ENCODE measurements at regions not wholly inside any gene's neighbourhood (a gene's known extent, or its start where the extent isn't known, plus 50 kb on each side); places are given as distances from the start of the nearest gene placed in this dataset.

DNA sequence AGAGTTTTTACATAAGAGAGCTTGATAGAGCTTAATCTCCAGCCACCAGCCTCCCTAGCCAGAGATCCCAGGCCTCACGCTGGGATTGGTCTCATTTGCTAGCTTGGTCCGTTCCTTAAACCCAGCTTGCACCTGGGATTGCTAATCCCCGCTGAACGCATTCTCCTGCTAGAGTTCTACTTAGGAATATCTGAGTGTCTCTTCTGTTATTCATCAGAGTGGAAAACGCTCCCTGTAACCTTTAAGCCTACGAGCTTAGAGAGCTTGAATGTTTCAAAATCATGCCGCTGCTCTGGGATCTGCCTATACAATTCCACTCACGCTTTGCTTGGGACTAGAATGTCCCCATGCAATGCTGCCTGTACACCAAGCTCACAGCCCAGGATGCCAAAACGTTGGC is 201.8 kb downstream of the NSG2 start:
- H3K4me3 ChIP-seq (ENCODE audit: low read depth, low read length) = no peak overlapping the region
- no peaks in the 10 kb centered on the region for H3K36me3 ChIP-seq (replicated peaks)
- TF ChIP-seq, protein P1, sequence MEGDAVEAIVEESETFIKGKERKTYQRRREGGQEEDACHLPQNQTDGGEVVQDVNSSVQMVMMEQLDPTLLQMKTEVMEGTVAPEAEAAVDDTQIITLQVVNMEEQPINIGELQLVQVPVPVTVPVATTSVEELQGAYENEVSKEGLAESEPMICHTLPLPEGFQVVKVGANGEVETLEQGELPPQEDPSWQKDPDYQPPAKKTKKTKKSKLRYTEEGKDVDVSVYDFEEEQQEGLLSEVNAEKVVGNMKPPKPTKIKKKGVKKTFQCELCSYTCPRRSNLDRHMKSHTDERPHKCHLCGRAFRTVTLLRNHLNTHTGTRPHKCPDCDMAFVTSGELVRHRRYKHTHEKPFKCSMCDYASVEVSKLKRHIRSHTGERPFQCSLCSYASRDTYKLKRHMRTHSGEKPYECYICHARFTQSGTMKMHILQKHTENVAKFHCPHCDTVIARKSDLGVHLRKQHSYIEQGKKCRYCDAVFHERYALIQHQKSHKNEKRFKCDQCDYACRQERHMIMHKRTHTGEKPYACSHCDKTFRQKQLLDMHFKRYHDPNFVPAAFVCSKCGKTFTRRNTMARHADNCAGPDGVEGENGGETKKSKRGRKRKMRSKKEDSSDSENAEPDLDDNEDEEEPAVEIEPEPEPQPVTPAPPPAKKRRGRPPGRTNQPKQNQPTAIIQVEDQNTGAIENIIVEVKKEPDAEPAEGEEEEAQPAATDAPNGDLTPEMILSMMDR (IDR thresholded peaks at IDR 0.05; ENCODE audit: low read depth, low read length, missing control alignments) = no peak
- DNase-seq = no peak
- H3K27ac ChIP-seq = no peak overlapping the region
- H3K27me3 ChIP-seq (replicated peaks) = no peaks in the 10 kb centered on the region
- in situ Hi-C loops (cut with HindIII; ENCODE audit: low pct_ligation_motif_present, low sequenced_read_pairs) = no loop called here

DNA sequence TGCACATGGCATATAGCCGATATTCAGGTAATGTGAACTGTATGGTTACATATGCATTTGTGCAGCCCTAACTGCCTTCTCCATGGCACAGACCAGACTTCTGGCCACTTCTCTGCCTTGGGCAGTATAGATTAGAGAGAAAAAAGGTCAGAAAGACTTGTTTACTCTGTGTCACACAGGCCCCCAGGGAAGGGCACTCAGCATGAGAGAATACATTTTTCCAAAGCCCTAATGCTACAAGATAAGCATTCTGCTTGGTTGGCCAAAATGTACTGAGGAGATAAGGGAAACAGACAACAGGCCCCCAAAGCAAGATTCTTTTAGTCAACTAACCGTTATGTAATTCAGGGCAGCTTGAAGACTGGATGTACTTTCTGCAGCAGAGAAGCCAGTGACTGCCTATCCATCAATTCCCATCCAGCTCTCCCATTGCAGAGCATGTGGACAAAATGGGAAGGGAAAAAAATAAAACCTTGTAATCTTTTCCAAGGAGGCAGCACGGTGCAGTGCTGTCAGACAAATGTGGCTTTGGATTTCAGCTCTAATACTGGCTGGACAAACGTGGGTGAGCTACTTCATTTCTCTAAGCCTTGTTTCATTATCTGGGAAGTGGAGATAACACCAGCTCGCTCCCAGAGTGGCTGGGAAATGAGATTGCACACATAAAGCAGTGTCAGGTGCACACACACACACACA is 205.9 kb downstream of the NSG2 start:
- H3K4me3 ChIP-seq (ENCODE audit: low read depth, low read length) = no peak overlapping the region
- in situ Hi-C loops (cut with HindIII; ENCODE audit: low pct_ligation_motif_present, low sequenced_read_pairs) = no loop called here
- H3K27ac ChIP-seq = no peak overlapping the region
- no peaks in the 10 kb centered on the region for H3K27me3 ChIP-seq (replicated peaks)
- TF ChIP-seq, protein P1 (IDR thresholded peaks at IDR 0.05; ENCODE audit: low read depth, low read length, missing control alignments) = no peak
- DNase-seq = no peak
- no peaks in the 10 kb centered on the region for H3K36me3 ChIP-seq (replicated peaks)

DNA sequence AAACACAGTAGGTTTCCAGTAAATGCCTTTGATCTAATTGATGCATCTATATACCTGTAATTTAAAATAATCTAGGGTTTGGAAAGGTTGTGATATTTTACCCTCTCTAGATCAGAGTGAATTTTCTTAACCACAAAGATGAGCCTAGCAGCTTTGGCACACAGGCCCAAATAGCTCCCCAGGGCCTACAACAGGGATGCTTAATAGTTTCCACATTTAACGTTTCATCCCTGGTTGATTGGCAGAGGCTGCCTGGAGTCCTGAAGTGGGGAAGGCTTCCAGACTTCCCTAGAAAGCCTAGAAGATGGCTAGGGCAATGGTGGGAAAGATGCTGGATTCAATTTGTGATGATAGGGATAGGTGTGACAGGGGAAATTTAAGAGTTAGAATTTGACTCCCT is 206.6 kb downstream of the NSG2 start:
- in situ Hi-C loops (cut with HindIII; ENCODE audit: low pct_ligation_motif_present, low sequenced_read_pairs) = no loop called here
- Histone ChIP-seq H3K4me3 (ENCODE audit: low read depth, low read length) (no peak overlapping the region), H3K27ac (no peak overlapping the region), H3K36me3 (replicated peaks) (no peaks in the 10 kb centered on the region), H3K27me3 (replicated peaks) (no peaks in the 10 kb centered on the region)
- TF ChIP-seq, protein P1 (IDR thresholded peaks at IDR 0.05; ENCODE audit: low read depth, low read length, missing control alignments) = no peak
- no peak for DNase-seq

DNA sequence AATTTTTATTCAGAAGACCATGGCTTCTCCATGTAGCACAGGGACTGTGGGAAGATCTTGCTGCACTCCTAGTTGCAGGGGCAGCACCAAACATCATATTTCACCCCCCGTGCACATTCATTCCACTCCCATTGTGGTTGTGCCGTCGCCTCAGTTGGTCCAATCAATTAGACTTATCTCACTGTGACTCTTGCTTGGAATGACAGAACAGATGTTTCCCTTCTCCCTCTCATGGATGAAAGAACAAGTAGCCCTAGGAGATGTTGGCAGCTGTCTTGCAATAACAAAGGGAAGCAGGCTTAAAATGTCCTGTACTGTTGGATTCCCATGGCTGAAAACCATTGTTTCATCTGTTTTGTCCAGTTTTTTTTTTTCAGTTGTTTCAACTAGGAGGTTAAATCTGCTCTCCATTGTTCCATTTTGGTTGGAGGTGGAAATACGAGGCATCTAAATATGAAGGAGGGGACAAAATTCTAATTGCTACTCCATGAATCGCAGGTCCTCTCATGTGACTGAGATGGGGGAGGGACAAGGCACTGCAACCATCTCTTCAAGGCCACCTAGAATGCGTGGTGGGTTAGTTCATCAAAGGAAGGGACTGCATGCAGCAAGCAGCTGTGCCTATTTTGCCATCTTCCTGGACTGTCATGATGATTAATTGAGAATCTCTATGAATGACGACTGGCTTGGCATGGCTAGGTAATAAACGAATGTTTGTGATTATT is 214.4 kb downstream of the NSG2 start:
- no peaks in the 10 kb centered on the region for H3K36me3 ChIP-seq (replicated peaks)
- in situ Hi-C loops (cut with HindIII; ENCODE audit: low pct_ligation_motif_present, low sequenced_read_pairs) = no loop called here

DNA sequence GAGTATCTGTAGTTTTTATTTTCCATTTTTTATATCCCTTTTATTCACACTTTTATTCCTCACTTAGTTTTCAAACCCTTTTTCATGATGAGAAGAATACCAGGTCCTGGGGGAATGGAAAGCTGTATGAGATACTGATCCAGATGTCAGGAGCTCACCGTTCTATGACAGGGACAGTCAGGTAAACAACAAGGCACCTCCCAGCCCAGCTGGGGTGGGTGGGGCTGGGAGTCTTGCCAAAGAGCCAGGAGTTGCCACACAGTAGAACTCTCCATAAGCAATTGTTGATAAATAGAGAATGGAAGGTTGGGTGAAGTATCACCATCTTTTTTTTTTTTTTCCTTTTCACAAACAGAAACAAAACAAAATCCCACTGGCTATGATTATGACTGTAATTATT is 225.8 kb downstream of the NSG2 start:
- in situ Hi-C loops (cut with HindIII; ENCODE audit: low pct_ligation_motif_present, low sequenced_read_pairs) = no loop called here
- DNase-seq = no peak
- H3K27me3 ChIP-seq (replicated peaks) = no peaks in the 10 kb centered on the region
- H3K27ac ChIP-seq = no peak overlapping the region
- TF ChIP-seq, protein P1 (IDR thresholded peaks at IDR 0.05; ENCODE audit: low read depth, low read length, missing control alignments) = no peak
- H3K36me3 ChIP-seq (replicated peaks) = no peaks in the 10 kb centered on the region
- no peak overlapping the region for H3K4me3 ChIP-seq (ENCODE audit: low read depth, low read length)

More for the DNA sequence above, 214.4 kb downstream of the NSG2 start:
- Histone ChIP-seq H3K27ac (no peak overlapping the region), H3K4me3 (ENCODE audit: low read depth, low read length) (no peak overlapping the region), H3K27me3 (replicated peaks) (no peaks in the 10 kb centered on the region)
- DNase-seq = no peak
- TF ChIP-seq, protein P1 (IDR thresholded peaks at IDR 0.05; ENCODE audit: low read depth, low read length, missing control alignments) = no peak

All from brain microvascular endothelial cell (primary cell).